WTC11 (cell line): ENCODE measurements at regions not wholly inside any gene's neighbourhood (a gene's known extent, or its start where the extent isn't known, plus 50 kb on each side); places are given as distances from the start of the nearest gene placed in this dataset.
"Not testable (repeated sequence)": the region's sequence is repeated elsewhere in the genome, so short reads cannot be mapped to it uniquely, and the experiment has no call there.

Experiments
- CTCF ChIP-seq: fragments of 200-600 bp; IDR thresholded peaks from 2 replicates; pipeline ENCODE4 v1.8.0; 2022; ENCODE audit warnings: antibody characterized with exemption
- ESRRA ChIP-seq: sonication (generic); formaldehyde crosslinking; IDR thresholded peaks from 2 replicates; pipeline ENCODE4 v1.8.1; 2022; ENCODE audit warnings: mild to moderate bottlenecking, missing genetic modification reagents, borderline replicate concordance
- JUN ChIP-seq: sonication (generic); formaldehyde crosslinking; IDR thresholded peaks from 2 replicates; pipeline ENCODE4 v1.8.0; 2023; ENCODE audit warnings: mild to moderate bottlenecking, missing genetic modification reagents
- RORB ChIP-seq: fragments of 250-450 bp; sonication (Bioruptor Pico); IDR thresholded peaks from 2 replicates; pipeline ENCODE4 v1.9.0; 2021; ENCODE audit warnings: mild to moderate bottlenecking
- SP1 ChIP-seq: sonication (generic); formaldehyde crosslinking; conservative IDR thresholded peaks from 2 replicates; pipeline ENCODE4 v1.8.1; 2022; ENCODE audit warnings: missing genetic modification reagents
- ZSCAN18 ChIP-seq: fragments of 250-450 bp; sonication (Bioruptor Pico); IDR thresholded peaks from 2 replicates; pipeline ENCODE4 v2.1.2; 2022; ENCODE audit warnings: mild to moderate bottlenecking, moderate library complexity

- not testable (repeated sequence) for TF ChIP-seq SP1; JUN (CRISPR knock-in tag); CTCF; ZSCAN18 (CRISPR knock-in tag); ESRRA; RORB (CRISPR knock-in tag)
Observed at GRCh38 chr3:91448379-91448778, 2341.0 kb downstream of the EPHA3 start.
